ENCODE measurements at regions not wholly inside any gene's neighbourhood (a gene's known extent, or its start where the extent isn't known, plus 50 kb on each side); places are given as distances from the start of the nearest gene placed in this dataset.

GRCh38 chr12:107955966-107956643 is 173.0 kb upstream of the WSCD2 start:
- no peak overlapping the region for H3K27ac ChIP-seq (ENCODE audit: low read depth, low read length)
- ChIA-PET CTCF (no interaction called here), POLR2A (no interaction called here), RAD21 (ENCODE audit: low non-redundant PET in 1 of 2, low total read pairs in 2 of 2, uncharacterized antibody in 2 of 2, unreplicated experiment in 2 of 2) (no interaction called here)
- no peaks in the 10 kb centered on the region for H3K79me2 ChIP-seq (ENCODE audit: insufficient read depth, low read length)
- H4K20me1 ChIP-seq (ENCODE audit: insufficient read depth): no peaks in the 10 kb centered on the region
- ATAC-seq (no peak), DNase-seq (ENCODE audit: low read depth, low spot score) (no peak)
- intact Hi-C loops (cut with micrococcal nuclease): no loop called here
- BruUV-seq (replicated peaks): no TSS peak
- no peak for TF ChIP-seq ELF1 (IDR thresholded peaks at IDR 0.05; ENCODE audit: borderline replicate concordance, low read depth)
- peak; percentile 46 for TF ChIP-seq REST (IDR thresholded peaks at IDR 0.05; ENCODE audit: low read depth)
- no peak overlapping the region for H3K4me3 ChIP-seq (replicated peaks in 1 of 2; ENCODE audit: low read depth in 1 of 2, low read length in 2 of 2)
- H3K36me3 ChIP-seq (ENCODE audit: control insufficient read depth in 1 of 2, insufficient read depth in 2 of 2, low read length in 2 of 2): no peaks in the 10 kb centered on the region
- no peaks in the 10 kb centered on the region for H3K9me3 ChIP-seq (ENCODE audit: control insufficient read depth in 1 of 2, insufficient read depth in 1 of 2, low read depth in 1 of 2, low read length in 2 of 2)
- H3K9me2 ChIP-seq (ENCODE audit: insufficient read depth): no peaks in the 10 kb centered on the region
- H3K4me1 ChIP-seq (ENCODE audit: control insufficient read depth in 1 of 2, insufficient read depth in 2 of 2, low read length in 2 of 2): no peaks in the 10 kb centered on the region
- H3K27me3 ChIP-seq (ENCODE audit: insufficient read depth, low read length): peaks cover 50% of the 10 kb centered on the region
- no peak overlapping the region for H3K4me2 ChIP-seq (ENCODE audit: low read length)
- H3K9ac ChIP-seq (ENCODE audit: low read length): no peak overlapping the region
- H2AFZ ChIP-seq (ENCODE audit: low read depth, low read length, poor library complexity, severe bottlenecking): no peak overlapping the region

GRCh38 chr12:107957459-107957858 is 171.6 kb upstream of the WSCD2 start:
- BruUV-seq (replicated peaks): no TSS peak
- TF ChIP-seq MAX (IDR thresholded peaks at IDR 0.05): no peak
- no peak for TF ChIP-seq ZFX (IDR thresholded peaks at IDR 0.05)
- no peak for TF ChIP-seq EZH2phosphoT487 (IDR thresholded peaks at IDR 0.05; ENCODE audit: borderline replicate concordance)
- no peak for TF ChIP-seq POLR2A (IDR thresholded peaks at IDR 0.05; ENCODE audit: borderline replicate concordance, extremely low read depth, insufficient read depth, insufficient read length)
- no peak for TF ChIP-seq CTCF (IDR thresholded peaks at IDR 0.05 in 2 of 3, conservative IDR thresholded peaks at IDR 0.05 in 1 of 3; ENCODE audit: borderline replicate concordance in 1 of 3, insufficient read depth in 1 of 3, low read depth in 2 of 3, low read length in 2 of 3)
- TF ChIP-seq YY1 (IDR thresholded peaks at IDR 0.05; ENCODE audit: extremely low read depth, insufficient replicate concordance, low read depth, low read length): no peak
- TF ChIP-seq CEBPB (IDR thresholded peaks at IDR 0.05; ENCODE audit: low read depth): no peak
- no peak for TF ChIP-seq REST (IDR thresholded peaks at IDR 0.05; ENCODE audit: low read depth)
- TF ChIP-seq JUND (IDR thresholded peaks at IDR 0.05): no peak

More at GRCh38 chr12:107957459-107957858, 171.6 kb upstream of the WSCD2 start:
- Histone ChIP-seq H2AFZ (ENCODE audit: low read depth, low read length, poor library complexity, severe bottlenecking) (no peak overlapping the region), H3K9me2 (ENCODE audit: insufficient read depth) (no peaks in the 10 kb centered on the region), H3K27me3 (ENCODE audit: insufficient read depth, low read length) (peaks cover 38% of the 10 kb centered on the region), H3K9ac (ENCODE audit: low read length) (no peak overlapping the region), H3K9me3 (ENCODE audit: control insufficient read depth in 1 of 2, insufficient read depth in 1 of 2, low read depth in 1 of 2, low read length in 2 of 2) (no peaks in the 10 kb centered on the region), H4K20me1 (ENCODE audit: insufficient read depth) (no peaks in the 10 kb centered on the region), H3K27ac (ENCODE audit: low read depth, low read length) (no peak overlapping the region), H3K36me3 (ENCODE audit: control insufficient read depth in 1 of 2, insufficient read depth in 2 of 2, low read length in 2 of 2) (no peaks in the 10 kb centered on the region), H3K4me2 (ENCODE audit: low read length) (no peak overlapping the region), H3K4me3 (replicated peaks in 1 of 2; ENCODE audit: low read depth in 1 of 2, low read length in 2 of 2) (no peak overlapping the region), H3K4me1 (ENCODE audit: control insufficient read depth in 1 of 2, insufficient read depth in 2 of 2, low read length in 2 of 2) (no peaks in the 10 kb centered on the region), H3K79me2 (ENCODE audit: insufficient read depth, low read length) (no peaks in the 10 kb centered on the region)
- CTCF ChIA-PET: no interaction called here
- ATAC-seq (no peak), DNase-seq (ENCODE audit: low read depth, low spot score) (no peak)
- RAD21 ChIA-PET (ENCODE audit: low non-redundant PET in 1 of 2, low total read pairs in 2 of 2, uncharacterized antibody in 2 of 2, unreplicated experiment in 2 of 2): no interaction called here
- intact Hi-C loops (cut with micrococcal nuclease): no loop called here
- POLR2A ChIA-PET: no interaction called here

Data from HCT116 (cell line).